ENCODE measurements at regions not wholly inside any gene's neighbourhood (a gene's known extent, or its start where the extent isn't known, plus 50 kb on each side); places are given as distances from the start of the nearest gene placed in this dataset.

GRCh38 chr6:2447931-2448330, 202.5 kb upstream of the GMDS start:
- TF ChIP-seq CTCF (IDR thresholded peaks at IDR 0.05) = no peak
- H3K27me3 ChIP-seq = no peaks in the 10 kb centered on the region
- H3K36me3 ChIP-seq = no peaks in the 10 kb centered on the region
- H3K27ac ChIP-seq = no peak overlapping the region
- no peak overlapping the region for H3K4me3 ChIP-seq
- DNase-seq = no peak
- no peaks in the 10 kb centered on the region for H3K9me3 ChIP-seq
- H3K4me1 ChIP-seq = peaks cover 0 to 16% (median 5%) of the 10 kb centered on the region in 4 donors
- intact Hi-C loops (cut with DNase I; ENCODE audit: low total_unique reads) = loop anchor here (10.0 kb wide), 1 partner anchor 103 kb away; no protein-coding TSS in a partner anchor

- Histone ChIP-seq H3K4me3 (no peak overlapping the region), H3K27ac (no peak overlapping the region), H3K9me3 (no peaks in the 10 kb centered on the region), H3K36me3 (no peaks in the 10 kb centered on the region), H3K4me1 (peaks cover 0 to 16% (median 5%) of the 10 kb centered on the region in 4 donors), H3K27me3 (no peaks in the 10 kb centered on the region)
- no peak for TF ChIP-seq CTCF (IDR thresholded peaks at IDR 0.05)
- DNase-seq = no peak
- intact Hi-C loops (cut with DNase I; ENCODE audit: low total_unique reads) = loop anchor here (10.0 kb wide), 1 partner anchor 103 kb away; no protein-coding TSS in a partner anchor
Observed at GRCh38 chr6:2447318-2447920, 202.0 kb upstream of the GMDS start.

- no peak overlapping the region for H3K4me3 ChIP-seq
- TF ChIP-seq CTCF (IDR thresholded peaks at IDR 0.05) = no peak
- no peaks in the 10 kb centered on the region for H3K4me1 ChIP-seq
- no peak for DNase-seq
- no peaks in the 10 kb centered on the region for H3K27me3 ChIP-seq
- H3K27ac ChIP-seq = no peak overlapping the region
- intact Hi-C loops (cut with DNase I; ENCODE audit: low total_unique reads) = loop anchor here (10.0 kb wide), 1 partner anchor 97 kb away; no protein-coding TSS in a partner anchor
- no peaks in the 10 kb centered on the region for H3K36me3 ChIP-seq
- no peaks in the 10 kb centered on the region for H3K9me3 ChIP-seq
Observed at GRCh38 chr6:2441601-2442475, 196.4 kb upstream of the GMDS start.

- intact Hi-C loops (cut with DNase I; ENCODE audit: low total_unique reads) = loop anchor here (10.0 kb wide), 1 partner anchor 96 kb away; no protein-coding TSS in a partner anchor
Observed at GRCh38 chr6:2440516-2440915, 195.1 kb upstream of the GMDS start.

GRCh38 chr6:2439632-2440031, 194.2 kb upstream of the GMDS start:
- intact Hi-C loops (cut with DNase I; ENCODE audit: low total_unique reads) = loop anchor here (10.0 kb wide), 1 partner anchor 95 kb away; no protein-coding TSS in a partner anchor

More at GRCh38 chr6:2440516-2440915, 195.1 kb upstream of the GMDS start:
- H3K27ac ChIP-seq = no peak overlapping the region
- no peaks in the 10 kb centered on the region for H3K4me1 ChIP-seq
- no peak for DNase-seq
- H3K9me3 ChIP-seq = no peaks in the 10 kb centered on the region
- H3K4me3 ChIP-seq = no peak overlapping the region
- H3K36me3 ChIP-seq = no peaks in the 10 kb centered on the region
- TF ChIP-seq CTCF (IDR thresholded peaks at IDR 0.05) = no peak
- H3K27me3 ChIP-seq = no peaks in the 10 kb centered on the region

More at GRCh38 chr6:2439632-2440031, 194.2 kb upstream of the GMDS start:
- no peaks in the 10 kb centered on the region for H3K27me3 ChIP-seq
- DNase-seq = no peak
- H3K9me3 ChIP-seq = no peaks in the 10 kb centered on the region
- H3K27ac ChIP-seq = no peak overlapping the region
- H3K4me3 ChIP-seq = no peak overlapping the region
- no peaks in the 10 kb centered on the region for H3K4me1 ChIP-seq
- TF ChIP-seq CTCF (IDR thresholded peaks at IDR 0.05) = no peak
- no peaks in the 10 kb centered on the region for H3K36me3 ChIP-seq
